ENCODE measurements at regions not wholly inside any gene's neighbourhood (a gene's known extent, or its start where the extent isn't known, plus 50 kb on each side); places are given as distances from the start of the nearest gene placed in this dataset.

GRCh38 chrX:150152036-150152435 is 211.1 kb upstream of the MAMLD1 start:
- TF ChIP-seq CTCF (IDR thresholded peaks at IDR 0.05): no peak
- no peak for TF ChIP-seq POLR2AphosphoS5 (IDR thresholded peaks at IDR 0.05)
- no peak for TF ChIP-seq EP300 (IDR thresholded peaks at IDR 0.05)
- no peak for TF ChIP-seq POLR2A (IDR thresholded peaks at IDR 0.05)
- H3K36me3 ChIP-seq: no peaks in the 10 kb centered on the region
- no peak overlapping the region for H3K27ac ChIP-seq
- 91 to 97% methylated on average over 4 of the region's 4 CpGs for WGBS, 2 donors
- H3K27me3 ChIP-seq: no peaks in the 10 kb centered on the region
- intact Hi-C loops (cut with DNase I): no loop called here
- H3K4me3 ChIP-seq: no peak overlapping the region
- no peak for DNase-seq
- H3K9me3 ChIP-seq: no peaks in the 10 kb centered on the region
- peaks cover 0 to 11% (median 7%) of the 10 kb centered on the region in 4 donors for H3K4me1 ChIP-seq

- no peaks in the 10 kb centered on the region for H3K27me3 ChIP-seq
- intact Hi-C loops (cut with DNase I): no loop called here
- WGBS, 2 donors: 96 to 100% methylated on average over 2 of the region's 2 CpGs
- no peak overlapping the region for H3K4me3 ChIP-seq
- peaks cover 0 to 11% (median 7%) of the 10 kb centered on the region in 4 donors for H3K4me1 ChIP-seq
- no peak for DNase-seq
- no peaks in the 10 kb centered on the region for H3K36me3 ChIP-seq
- no peak for TF ChIP-seq CTCF (IDR thresholded peaks at IDR 0.05)
- no peak for TF ChIP-seq POLR2AphosphoS5 (IDR thresholded peaks at IDR 0.05)
- H3K27ac ChIP-seq: no peak overlapping the region
- H3K9me3 ChIP-seq: no peaks in the 10 kb centered on the region
Measured at GRCh38 chrX:150152546-150152945, 210.6 kb upstream of the MAMLD1 start.

GRCh38 chrX:150155436-150156035 is 207.6 kb upstream of the MAMLD1 start:
- Histone ChIP-seq H3K27ac (no peak overlapping the region), H3K36me3 (no peaks in the 10 kb centered on the region), H3K4me3 (no peak overlapping the region), H3K9me3 (no peaks in the 10 kb centered on the region), H3K4me1 (peaks cover 0 to 8% (median 5%) of the 10 kb centered on the region in 4 donors), H3K27me3 (no peaks in the 10 kb centered on the region)
- no peak for DNase-seq
- intact Hi-C loops (cut with DNase I): no loop called here
- TF ChIP-seq CTCF (IDR thresholded peaks at IDR 0.05) (no peak), POLR2A (IDR thresholded peaks at IDR 0.05) (no peak), EP300 (IDR thresholded peaks at IDR 0.05) (no peak), POLR2AphosphoS5 (IDR thresholded peaks at IDR 0.05) (no peak)
- WGBS, 2 donors: 48 to 61% methylated on average over 5 of the region's 5 CpGs

GRCh38 chrX:150156615-150157014 is 206.5 kb upstream of the MAMLD1 start:
- intact Hi-C loops (cut with DNase I): no loop called here
- Histone ChIP-seq H3K4me1 (peaks cover 0 to 8% (median 3%) of the 10 kb centered on the region in 4 donors), H3K9me3 (no peaks in the 10 kb centered on the region), H3K4me3 (no peak overlapping the region), H3K27ac (no peak overlapping the region), H3K36me3 (no peaks in the 10 kb centered on the region), H3K27me3 (no peaks in the 10 kb centered on the region)
- DNase-seq: no peak
- 89 to 93% methylated on average over 4 of the region's 4 CpGs for WGBS, 2 donors
- TF ChIP-seq POLR2AphosphoS5 (IDR thresholded peaks at IDR 0.05): no peak
- TF ChIP-seq POLR2A (IDR thresholded peaks at IDR 0.05): no peak
- TF ChIP-seq CTCF (IDR thresholded peaks at IDR 0.05): no peak
- no peak for TF ChIP-seq EP300 (IDR thresholded peaks at IDR 0.05)

- Histone ChIP-seq H3K27me3 (no peaks in the 10 kb centered on the region), H3K4me3 (no peak overlapping the region), H3K4me1 (peaks cover 0 to 8% (median 3%) of the 10 kb centered on the region in 4 donors), H3K36me3 (no peaks in the 10 kb centered on the region), H3K9me3 (no peaks in the 10 kb centered on the region), H3K27ac (no peak overlapping the region)
- TF ChIP-seq EP300 (IDR thresholded peaks at IDR 0.05): no peak
- TF ChIP-seq CTCF (IDR thresholded peaks at IDR 0.05): no peak
- no peak for TF ChIP-seq POLR2AphosphoS5 (IDR thresholded peaks at IDR 0.05)
- TF ChIP-seq POLR2A (IDR thresholded peaks at IDR 0.05): no peak
- intact Hi-C loops (cut with DNase I): no loop called here
- WGBS, 2 donors: 10 to 55% methylated on average over 2 of the region's 2 CpGs
- DNase-seq: no peak
Measured at GRCh38 chrX:150157291-150157690, 205.8 kb upstream of the MAMLD1 start.
